H1 (cell line): ENCODE measurements at regions not wholly inside any gene's neighbourhood (a gene's known extent, or its start where the extent isn't known, plus 50 kb on each side); places are given as distances from the start of the nearest gene placed in this dataset.
A peak's percentile ranks its signal among the peaks of the same experiment; 100 is the strongest.

Source experiments
- CTCF ChIA-PET: fragments of 300-600 bp; sonication (Branson Sonifier 250); formaldehyde crosslinking; loops from one replicate; lab custom pipeline; 2021; ENCODE audit not compliant: partially characterized antibody; lab: Charles Lee
- POLR2A ChIA-PET: fragments of 300-600 bp; sonication (Branson Sonifier 250); formaldehyde crosslinking; loops from one replicate; lab custom pipeline; 2021; ENCODE audit warnings: inconsistent platforms; ENCODE audit not compliant: partially characterized antibody; lab: Charles Lee
- DNase-seq, 2 experiments: peaks; one replicate each; pipeline versions ENCODE4 v3.0.0 to v3.0.0-alpha.2; 2010 to 2022; ENCODE audit warnings: low spot score in 2 of 2, low read depth in 1 of 2, mixed read lengths in 1 of 2
- FAIRE-seq: peaks from 2 replicates; lab custom pipeline; 2011; peaks lifted over from hg19 to GRCh38; lab: Jason Lieb, UNC
- H2AFZ ChIP-seq: 2 replicates; pipeline ENCODE4 v1.8.1; 2012; ENCODE audit warnings: low read length, inconsistent platforms
- H2AK5ac ChIP-seq: 2 replicates; pipeline ENCODE4 v1.6.1; 2013; ENCODE audit warnings: low read depth, low read length
- H2BK120ac ChIP-seq: replicated peaks from 2 replicates; pipeline ENCODE3; 2013; ENCODE audit warnings: low read depth, low read length, inconsistent platforms
- H2BK12ac ChIP-seq: 2 replicates; pipeline ENCODE4 v1.6.1; 2013; ENCODE audit warnings: low read depth, low read length
- H2BK15ac ChIP-seq: 2 replicates; pipeline ENCODE4 v1.6.1; 2013; ENCODE audit warnings: low read length
- H2BK20ac ChIP-seq: 2 replicates; pipeline ENCODE4 v1.6.1; 2013; ENCODE audit warnings: low read length
- H2BK5ac ChIP-seq: 2 replicates; pipeline ENCODE4 v1.6.1; 2013; ENCODE audit warnings: low read depth, low read length
- H3K14ac ChIP-seq: 2 replicates; pipeline ENCODE4 v1.6.1; 2013; ENCODE audit warnings: inconsistent platforms; ENCODE audit not compliant: insufficient read length
- H3K18ac ChIP-seq: 2 replicates; pipeline ENCODE4 v1.6.1; 2013; ENCODE audit warnings: low read length; ENCODE audit errors: extremely low read depth
- H3K23ac ChIP-seq: 2 replicates; pipeline ENCODE4 v1.6.1; 2013; ENCODE audit warnings: inconsistent platforms; ENCODE audit not compliant: insufficient read length
- H3K23me2 ChIP-seq: 2 replicates; pipeline ENCODE4 v1.6.1; 2013; ENCODE audit warnings: low read depth, low read length
- H3K27ac ChIP-seq: 2 replicates; pipeline ENCODE4 v1.6.1; 2011; ENCODE audit warnings: low read depth, low read length, inconsistent platforms
- H3K27me3 ChIP-seq, 4 experiments: replicated peaks in 1 of 4; 1 replicate in 1 of 4; 2 replicates in 3 of 4; pipeline versions ENCODE4 v1.6.1 to v1.8.1; 2011 to 2013; ENCODE audit warnings: low read length in 3 of 4, mild to moderate bottlenecking in 3 of 4, inconsistent platforms in 2 of 4, mixed read lengths in 2 of 4, moderate library complexity in 1 of 4; ENCODE audit not compliant: control insufficient read depth in 3 of 4, insufficient read depth in 3 of 4; ENCODE audit errors: extremely low read depth in 1 of 4
- H3K36me3 ChIP-seq, 4 experiments: 2 replicates each; pipeline versions ENCODE4 v1.6.1 to v1.8.1; 2011 to 2013; ENCODE audit warnings: mild to moderate bottlenecking in 4 of 4, low read length in 3 of 4, moderate library complexity in 2 of 4, control low read depth in 1 of 4, inconsistent platforms in 1 of 4; ENCODE audit not compliant: insufficient read depth in 4 of 4, control insufficient read depth in 2 of 4
- H3K4ac ChIP-seq: replicated peaks from 2 replicates; pipeline ENCODE3; 2013; ENCODE audit warnings: low read length, low read depth, mixed read lengths, inconsistent platforms; ENCODE audit not compliant: insufficient read length
- H3K4me1 ChIP-seq, 4 experiments: replicated peaks in 1 of 4; 1 replicate in 1 of 4; 2 replicates in 3 of 4; pipeline versions ENCODE4 v1.6.1 to v1.8.1; 2011 to 2013; ENCODE audit warnings: low read length in 3 of 4, inconsistent platforms in 2 of 4, mixed read lengths in 1 of 4; ENCODE audit not compliant: insufficient read depth in 4 of 4, control insufficient read depth in 3 of 4
- H3K4me2 ChIP-seq, 2 experiments: 2 replicates each; pipeline versions ENCODE4 v1.6.1 to v1.8.1; 2011 to 2013; ENCODE audit warnings: low read depth in 2 of 2, low read length in 2 of 2, control low read depth in 1 of 2, inconsistent platforms in 1 of 2, mild to moderate bottlenecking in 1 of 2; ENCODE audit not compliant: insufficient read depth in 1 of 2
- H3K4me3 ChIP-seq, 4 experiments: fragments of 200-600, 300-600 bp in 1 of 4; sonication (generic), shearing (Covaris generic), sonication (Bioruptor Twin) in 1 of 4; 2 replicates each; pipeline versions ENCODE4 v1.5.1 to v1.8.1; 2011 to 2016; ENCODE audit warnings: low read length in 4 of 4, low read depth in 3 of 4, control low read depth in 2 of 4, inconsistent platforms in 2 of 4, mild to moderate bottlenecking in 2 of 4, mixed read lengths in 1 of 4, moderate library complexity in 1 of 4; ENCODE audit not compliant: insufficient read depth in 2 of 4; ENCODE audit errors: extremely low read depth in 1 of 4
- H3K56ac ChIP-seq: replicated peaks from 2 replicates; pipeline ENCODE3; 2013; ENCODE audit warnings: low read depth, mild to moderate bottlenecking, mixed read lengths, low read length, inconsistent platforms; ENCODE audit not compliant: insufficient read length
- H3K79me1 ChIP-seq: 2 replicates; pipeline ENCODE4 v1.6.1; 2013; ENCODE audit warnings: low read depth, low read length, control low read depth
- H3K79me2 ChIP-seq, 2 experiments: 2 replicates each; pipeline versions ENCODE4 v1.6.1 to v1.8.1; 2012 to 2013; ENCODE audit warnings: low read length in 2 of 2, mild to moderate bottlenecking in 2 of 2, inconsistent platforms in 1 of 2; ENCODE audit not compliant: insufficient read depth in 2 of 2, control insufficient read depth in 1 of 2
- H3K9ac ChIP-seq, 4 experiments: replicated peaks in 1 of 4; 1 replicate in 1 of 4; 2 replicates in 3 of 4; pipeline versions ENCODE4 v1.6.1 to v1.8.1; 2011 to 2013; ENCODE audit warnings: low read depth in 3 of 4, low read length in 3 of 4, control low read depth in 2 of 4, mild to moderate bottlenecking in 2 of 4, moderate library complexity in 2 of 4, inconsistent platforms in 1 of 4; ENCODE audit errors: extremely low read depth in 1 of 4
- H3K9me3 ChIP-seq, 2 experiments: 2 replicates each; pipeline versions ENCODE4 v1.6.1 to v1.8.1; 2012 to 2013; ENCODE audit warnings: mild to moderate bottlenecking in 2 of 2, moderate library complexity in 2 of 2, control low read depth in 1 of 2, inconsistent platforms in 1 of 2, low read depth in 1 of 2, low read length in 1 of 2, mixed read lengths in 1 of 2; ENCODE audit not compliant: insufficient read depth in 2 of 2
- H4K20me1 ChIP-seq, 2 experiments: replicated peaks in 1 of 2; 2 replicates each; pipeline versions ENCODE3 to v1.8.1; 2011 to 2013; ENCODE audit warnings: inconsistent platforms in 2 of 2, low read length in 2 of 2, mild to moderate bottlenecking in 1 of 2; ENCODE audit not compliant: insufficient read depth in 2 of 2, control insufficient read depth in 1 of 2
- H4K5ac ChIP-seq: 2 replicates; pipeline ENCODE4 v1.6.1; 2013; ENCODE audit warnings: low read length, low read depth, mixed read lengths, inconsistent platforms; ENCODE audit not compliant: insufficient read length
- H4K8ac ChIP-seq: 2 replicates; pipeline ENCODE4 v1.8.0; 2013; ENCODE audit warnings: mild to moderate bottlenecking, moderate library complexity, low read length, inconsistent platforms; ENCODE audit not compliant: insufficient read depth; ENCODE audit errors: extremely low read depth
- H4K91ac ChIP-seq: replicated peaks from 2 replicates; pipeline ENCODE3; 2013; ENCODE audit warnings: low read length, mixed read lengths, inconsistent platforms; ENCODE audit not compliant: insufficient read length
- BRCA1 ChIP-seq: IDR thresholded peaks from 2 replicates; pipeline ENCODE4 v1.6.1; 2012; ENCODE audit warnings: low read depth, low read length, improper control_type of control experiment
- CBX5 ChIP-seq: fragments of 300-800, 300-1000 bp; sonication (generic); IDR thresholded peaks from 2 replicates; pipeline ENCODE4 v1.7.1; 2016; ENCODE audit warnings: antibody characterized with exemption, low read length, low read depth
- CHD1 ChIP-seq: IDR thresholded peaks from 2 replicates; pipeline ENCODE4 v1.6.1; 2012; ENCODE audit warnings: low read depth, low read length, improper control_type of control experiment
- NRF1 ChIP-seq: IDR thresholded peaks from 2 replicates; pipeline ENCODE4 v1.6.1; 2011; ENCODE audit warnings: mild to moderate bottlenecking, low read depth, low read length, improper control_type of control experiment
- TCF12 ChIP-seq: IDR thresholded peaks from 2 replicates; pipeline ENCODE4 v1.6.1; 2011; ENCODE audit warnings: low read depth, mild to moderate bottlenecking, low read length
- WGBS, 2 experiments: shearing (Covaris generic) in 1 of 2; methylation state at CpG; one replicate each; pipeline versions ENCODE4 v1.1.6 to v1.1.7; 2013 to 2015; ENCODE audit warnings: low lambda C conversion rate in 2 of 2, mixed read lengths in 2 of 2, inconsistent platforms in 1 of 2, low coverage in 1 of 2, missing lambda C conversion rate in 1 of 2; ENCODE audit not compliant: insufficient replicate concordance in 2 of 2, insufficient coverage in 1 of 2, insufficient read length in 1 of 2; ENCODE audit errors: extremely low coverage in 1 of 2, missing lambda C conversion rate in 1 of 2; 5-methylcytosine and 5-hydroxymethylcytosine counted together

DNA sequence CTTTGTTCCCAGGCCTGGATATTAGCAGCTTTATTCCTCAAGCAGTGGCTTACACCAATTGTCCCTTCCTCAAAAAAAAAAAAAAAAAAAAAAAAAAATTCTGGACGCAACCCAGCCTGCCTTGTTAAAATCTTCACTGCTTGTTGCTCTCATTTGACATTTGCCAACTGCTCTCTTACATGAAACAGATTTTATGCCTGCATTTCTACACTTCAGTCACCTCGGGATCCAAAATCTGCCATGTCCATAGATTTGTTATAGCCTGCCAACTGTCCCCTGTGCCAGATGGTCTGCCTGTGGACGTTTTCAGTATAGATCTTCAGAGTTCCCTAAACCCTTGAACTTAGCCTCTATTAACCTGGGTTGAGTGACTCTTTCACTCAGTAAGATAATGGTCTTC, 651.5 kb downstream of the FSCB start:
- DNase-seq, result no peak
- WGBS, 2 experiments, result 93% methylated on average over 2 of the region's 3 CpGs; no CpG with 5 or more reads in 1 of the 2 experiments
- no peak for TF ChIP-seq NRF1
- TF ChIP-seq CBX5, result no peak
- no peak for TF ChIP-seq CHD1
- no peak for TF ChIP-seq TCF12
- TF ChIP-seq BRCA1, result no peak

More for the DNA sequence above, 651.5 kb downstream of the FSCB start:
- Histone ChIP-seq H4K5ac (no peak overlapping the region), H3K14ac (no peak overlapping the region), H3K4me3 (no peak overlapping the region), H3K36me3 (no peaks in the 10 kb centered on the region), H3K79me1 (no peaks in the 10 kb centered on the region), H3K9ac (no peak overlapping the region), H3K4me2 (no peak overlapping the region), H3K79me2 (no peaks in the 10 kb centered on the region), H2BK120ac (no peak overlapping the region), H2AFZ (peak overlapping the region; percentile 42; the same call in 1 of the 2 replicates), H2BK20ac (no peak overlapping the region), H3K23ac (no peak overlapping the region), H3K23me2 (no peaks in the 10 kb centered on the region), H2BK15ac (no peak overlapping the region), H2BK12ac (no peak overlapping the region), H3K27ac (no peak overlapping the region), H3K4ac (no peak overlapping the region), H2BK5ac (no peak overlapping the region), H4K8ac (no peak overlapping the region), H3K18ac (no peak overlapping the region), H3K56ac (no peak overlapping the region), H2AK5ac (no peak overlapping the region), H3K4me1 (no peaks in the 10 kb centered on the region), H4K91ac (no peak overlapping the region), H3K27me3 (no peaks in the 10 kb centered on the region), H3K9me3 (no peaks in the 10 kb centered on the region), H4K20me1 (no peaks in the 10 kb centered on the region)
- ChIA-PET POLR2A (no interaction called here), CTCF (interaction anchor here (0.5 kb wide), 1 partner anchor 375 kb away, joined by 3 read pairs; no protein-coding TSS in a partner anchor)
- no peak for FAIRE-seq
